K562 (cell line): ENCODE measurements at regions not wholly inside any gene's neighbourhood (a gene's known extent, or its start where the extent isn't known, plus 50 kb on each side); places are given as distances from the start of the nearest gene placed in this dataset.
A peak's percentile ranks its signal among the peaks of the same experiment; 100 is the strongest.

ENCODE experiments used
- BHLHE40 ChIP-seq: IDR thresholded peaks from 2 replicates; pipeline ENCODE4 v1.6.1; 2011; ENCODE audit warnings: low read length, improper control_type of control experiment
- C11orf30 ChIP-seq: fragments of 450-650 bp; IDR thresholded peaks from 2 replicates; pipeline ENCODE4 v1.6.1; 2016; ENCODE audit warnings: low read depth, mild to moderate bottlenecking
- CBFB ChIP-seq: sonication (generic); formaldehyde crosslinking; IDR thresholded peaks from 2 replicates; pipeline ENCODE4 v1.4.0; 2020; ENCODE audit warnings: mild to moderate bottlenecking, missing genetic modification reagents
- GABPB1 ChIP-seq: sonication (generic); formaldehyde crosslinking; IDR thresholded peaks from 2 replicates; pipeline ENCODE4 v1.8.0; 2022; ENCODE audit warnings: mild to moderate bottlenecking, missing genetic modification reagents
- GTF2B ChIP-seq: IDR thresholded peaks from 2 replicates; pipeline ENCODE4 v1.6.1; 2011; ENCODE audit not compliant: insufficient read length; ENCODE audit errors: extremely low read depth
- MAZ ChIP-seq, 2 experiments: fragments of 450-650 bp in 1 of 2; sonication (generic) in 1 of 2; formaldehyde crosslinking; IDR thresholded peaks in 1 of 2; conservative IDR thresholded peaks in 1 of 2; 2 replicates each; pipeline versions ENCODE4 v1.4.0 to v1.5.0; 2020; ENCODE audit warnings: mild to moderate bottlenecking in 1 of 2, missing genetic modification reagents in 1 of 2
- MGA ChIP-seq: fragments of 450-650 bp; IDR thresholded peaks from 2 replicates; pipeline ENCODE4 v1.6.1; 2016; ENCODE audit warnings: mild to moderate bottlenecking, moderate library complexity
- MYBL2 ChIP-seq, 2 experiments: fragments of 450-650 bp in 1 of 2; sonication (generic) in 1 of 2; formaldehyde crosslinking in 1 of 2; IDR thresholded peaks; 2 replicates each; pipeline versions ENCODE4 v1.6.1 to v1.8.1; 2017 to 2022; ENCODE audit warnings: borderline replicate concordance in 1 of 2, inconsistent platforms in 1 of 2, low read depth in 1 of 2, mild to moderate bottlenecking in 1 of 2, missing genetic modification reagents in 1 of 2, moderate library complexity in 1 of 2
- NR0B1 ChIP-seq: fragments of 450-650 bp; IDR thresholded peaks from one replicate; pipeline ENCODE4 v1.6.1; 2018; ENCODE audit warnings: mild to moderate bottlenecking, moderate library complexity; ENCODE audit not compliant: partially characterized antibody
- RFX5 ChIP-seq: IDR thresholded peaks from 2 replicates; pipeline ENCODE4 v1.6.1; 2011; ENCODE audit warnings: low read depth, mild to moderate bottlenecking, improper control_type of control experiment, low read length
- STAG1 ChIP-seq: sonication (generic); formaldehyde crosslinking; IDR thresholded peaks from 2 replicates; pipeline ENCODE4 v1.5.0; 2020; ENCODE audit warnings: missing genetic modification reagents, borderline replicate concordance
- ZFP1 ChIP-seq: fragments of 450-650 bp; formaldehyde crosslinking; IDR thresholded peaks from 2 replicates; pipeline ENCODE4 v1.4.0; 2020; ENCODE audit warnings: mild to moderate bottlenecking, mixed read lengths
- ZFP30 ChIP-seq: fragments of 250-450 bp; sonication (Bioruptor Pico); IDR thresholded peaks from 2 replicates; pipeline ENCODE4 v1.8.0; 2022; ENCODE audit warnings: moderate library complexity, mild to moderate bottlenecking, inconsistent platforms, borderline replicate concordance
- ZNF551 ChIP-seq: fragments of 250-450 bp; sonication (Bioruptor Pico); IDR thresholded peaks from 2 replicates; pipeline ENCODE4 v1.5.0; 2021; ENCODE audit warnings: mild to moderate bottlenecking, moderate library complexity

- no peak for TF ChIP-seq ZFP30 (CRISPR knock-in tag)
- peak; percentile 57; the same call in 1 of the 2 replicates for TF ChIP-seq MGA
- no peak for TF ChIP-seq GABPB1 (CRISPR knock-in tag)
- no peak for TF ChIP-seq NR0B1
- peak; percentile 35; the same call in 1 of the 2 replicates for TF ChIP-seq C11orf30
- TF ChIP-seq STAG1 (CRISPR knock-in tag) = no peak
- peak; percentile 52 to 79; a peak in 3 of 4 replicates for TF ChIP-seq MAZ (CRISPR knock-in tag; conservative IDR thresholded peaks at IDR 0.05 in 1 of 2, IDR thresholded peaks at IDR 0.05 in 1 of 2)
- no peak for TF ChIP-seq ZFP1 (CRISPR knock-in tag)
- no peak for TF ChIP-seq CBFB
- no peak for TF ChIP-seq ZNF551 (CRISPR knock-in tag)
- no peak for TF ChIP-seq BHLHE40
- TF ChIP-seq RFX5 = no peak
- no peak for TF ChIP-seq GTF2B
- no peak for TF ChIP-seq MYBL2 (IDR thresholded peaks at IDR 0.05; ENCODE audit: low read depth)
- no peak for TF ChIP-seq MYBL2 (CRISPR knock-in tag; IDR thresholded peaks at IDR 0.05; ENCODE audit: borderline replicate concordance)
These were observed 176.2 kb downstream of the ICE1 start (continued) for GRCh38 chr5:5598547-5599113.
